Endothelial cell of umbilical vein (primary cell): ENCODE measurements at regions not wholly inside any gene's neighbourhood (a gene's known extent, or its start where the extent isn't known, plus 50 kb on each side); places are given as distances from the start of the nearest gene placed in this dataset.

Experiments used
- EZH2 ChIP-seq: IDR thresholded peaks from 2 replicates; pipeline ENCODE4 v1.6.1; 2012; ENCODE audit warnings: borderline replicate concordance, low read depth, mild to moderate bottlenecking, moderate library complexity, low read length, inconsistent platforms; ENCODE audit not compliant: severe bottlenecking
- FOS ChIP-seq: IDR thresholded peaks from 2 replicates; pipeline ENCODE4 v1.6.1; 2011; ENCODE audit warnings: mild to moderate bottlenecking, low read length, moderate library complexity, borderline replicate concordance; ENCODE audit not compliant: insufficient read depth
- JUN ChIP-seq: IDR thresholded peaks from 2 replicates; pipeline ENCODE4 v1.6.1; 2011; ENCODE audit warnings: borderline replicate concordance, low read depth; ENCODE audit not compliant: insufficient read length, insufficient read depth
- MYC ChIP-seq: IDR thresholded peaks from one replicate; pipeline ENCODE4 v1.6.1; 2011; ENCODE audit warnings: mild to moderate bottlenecking, low read depth, low read length
- POLR2A ChIP-seq: IDR thresholded peaks from 2 replicates; pipeline ENCODE4 v1.6.1; 2012; ENCODE audit warnings: low read depth, mild to moderate bottlenecking, control low read depth, low read length
- POLR2AphosphoS5 ChIP-seq: IDR thresholded peaks from 2 replicates; pipeline ENCODE4 v1.6.1; 2012; ENCODE audit warnings: low read depth, mild to moderate bottlenecking, control low read depth, low read length, moderate library complexity; ENCODE audit not compliant: insufficient read depth
- TF ChIP-seq, protein P1 (sequence below), 2 donors: IDR thresholded peaks; 1 replicate in 1 of 2; 2 replicates in 1 of 2; pipeline ENCODE4 v1.5.1; 2011; ENCODE audit warnings: low read length in 2 of 2, mild to moderate bottlenecking in 2 of 2, moderate library complexity in 2 of 2, control low read depth in 1 of 2, inconsistent platforms in 1 of 2, low read depth in 1 of 2; ENCODE audit not compliant: insufficient read depth in 1 of 2; ENCODE audit errors: extremely low read depth in 1 of 2
- TF ChIP-seq, protein P2 (sequence below): IDR thresholded peaks from 2 replicates; pipeline ENCODE4 v1.6.1; 2011; ENCODE audit not compliant: insufficient read depth, insufficient read length

DNA sequence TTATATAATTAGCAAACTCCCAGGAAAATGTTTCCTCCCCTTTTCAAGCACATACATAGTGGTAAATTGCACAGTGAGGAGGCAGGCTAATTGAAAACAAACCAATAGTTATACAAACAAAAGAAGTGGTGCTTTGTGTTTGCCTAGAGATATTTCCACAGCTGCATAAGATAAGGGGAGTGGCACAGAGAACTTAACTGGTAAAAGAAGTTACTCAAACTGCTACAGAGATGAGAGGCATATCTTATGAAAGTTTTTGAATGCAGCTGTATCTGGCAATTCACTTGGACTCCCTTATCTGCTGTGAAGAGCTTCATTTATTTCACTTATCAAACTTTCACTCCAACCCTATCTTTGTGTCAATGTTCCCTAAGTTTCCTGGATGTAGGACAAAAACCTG, 361.2 kb upstream of the RBMY1B start:
- TF ChIP-seq, protein P1, sequence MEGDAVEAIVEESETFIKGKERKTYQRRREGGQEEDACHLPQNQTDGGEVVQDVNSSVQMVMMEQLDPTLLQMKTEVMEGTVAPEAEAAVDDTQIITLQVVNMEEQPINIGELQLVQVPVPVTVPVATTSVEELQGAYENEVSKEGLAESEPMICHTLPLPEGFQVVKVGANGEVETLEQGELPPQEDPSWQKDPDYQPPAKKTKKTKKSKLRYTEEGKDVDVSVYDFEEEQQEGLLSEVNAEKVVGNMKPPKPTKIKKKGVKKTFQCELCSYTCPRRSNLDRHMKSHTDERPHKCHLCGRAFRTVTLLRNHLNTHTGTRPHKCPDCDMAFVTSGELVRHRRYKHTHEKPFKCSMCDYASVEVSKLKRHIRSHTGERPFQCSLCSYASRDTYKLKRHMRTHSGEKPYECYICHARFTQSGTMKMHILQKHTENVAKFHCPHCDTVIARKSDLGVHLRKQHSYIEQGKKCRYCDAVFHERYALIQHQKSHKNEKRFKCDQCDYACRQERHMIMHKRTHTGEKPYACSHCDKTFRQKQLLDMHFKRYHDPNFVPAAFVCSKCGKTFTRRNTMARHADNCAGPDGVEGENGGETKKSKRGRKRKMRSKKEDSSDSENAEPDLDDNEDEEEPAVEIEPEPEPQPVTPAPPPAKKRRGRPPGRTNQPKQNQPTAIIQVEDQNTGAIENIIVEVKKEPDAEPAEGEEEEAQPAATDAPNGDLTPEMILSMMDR (IDR thresholded peaks at IDR 0.05; ENCODE audit: extremely low read depth in 1 of 2, insufficient read depth in 1 of 2, low read depth in 1 of 2, low read length in 2 of 2), result no peak
- TF ChIP-seq, protein P2, sequence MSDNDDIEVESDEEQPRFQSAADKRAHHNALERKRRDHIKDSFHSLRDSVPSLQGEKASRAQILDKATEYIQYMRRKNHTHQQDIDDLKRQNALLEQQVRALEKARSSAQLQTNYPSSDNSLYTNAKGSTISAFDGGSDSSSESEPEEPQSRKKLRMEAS, result no peak
- TF ChIP-seq POLR2A (no peak), MYC (no peak), JUN (no peak), EZH2 (no peak), POLR2AphosphoS5 (no peak), FOS (no peak)
